ENCODE measurements at regions not wholly inside any gene's neighbourhood (a gene's known extent, or its start where the extent isn't known, plus 50 kb on each side); places are given as distances from the start of the nearest gene placed in this dataset.

- Histone ChIP-seq H3K9me1 (ENCODE audit: control insufficient read depth, insufficient read depth, low read length) (no peaks in the 10 kb centered on the region), H3K27me3 (ENCODE audit: control insufficient read depth in 2 of 2, insufficient read depth in 2 of 2, low read length in 2 of 2) (no peaks in the 10 kb centered on the region), H3K9ac (ENCODE audit: insufficient read depth in 1 of 2, low read depth in 2 of 2, low read length in 2 of 2) (no peak overlapping the region), H3K79me2 (ENCODE audit: control insufficient read depth, insufficient read depth, low read length) (no peaks in the 10 kb centered on the region), H3K36me3 (ENCODE audit: control insufficient read depth, insufficient read depth, low read length) (no peaks in the 10 kb centered on the region), H4K20me1 (replicated peaks; ENCODE audit: control insufficient read depth, insufficient read depth, low read length) (no peaks in the 10 kb centered on the region), H2AFZ (ENCODE audit: low read depth, low read length) (no peak overlapping the region), H3K4me1 (replicated peaks in 1 of 2; ENCODE audit: control insufficient read depth in 2 of 2, insufficient read depth in 2 of 2, low read length in 2 of 2) (no peaks in the 10 kb centered on the region), H3K9me3 (replicated peaks; ENCODE audit: control insufficient read depth, insufficient read depth, low read depth, low read length) (no peaks in the 10 kb centered on the region), H3K4me2 (ENCODE audit: insufficient read depth, low read length) (no peak overlapping the region), H3K27ac (ENCODE audit: extremely low read depth, low read depth, low read length) (no peak overlapping the region), H3K4me3 (no peak overlapping the region)
- FAIRE-seq (no peak), ATAC-seq (no peak), DNase-seq (ENCODE audit: extremely low read depth in 1 of 4, low spot score in 3 of 4) (no peak)
- no TSS peak for BruUV-seq (replicated peaks)
- ChIA-PET POLR2A (no interaction called here), CTCF (ENCODE audit: low intra/inter-chr PET ratio) (no interaction called here)
- 0% methylated on average over 1 of the region's 1 CpG for WGBS (ENCODE audit: insufficient coverage, low coverage, missing lambda C conversion rate)
- TF ChIP-seq JUN (IDR thresholded peaks at IDR 0.05; ENCODE audit: borderline replicate concordance, low read depth, low read length) (no peak), JUN (CRISPR knock-in tag; IDR thresholded peaks at IDR 0.05; ENCODE audit: borderline replicate concordance) (no peak), HIVEP1 (CRISPR knock-in tag; IDR thresholded peaks at IDR 0.05) (no peak), ELF4 (CRISPR knock-in tag; IDR thresholded peaks at IDR 0.05) (no peak), ZNF436 (CRISPR knock-in tag; IDR thresholded peaks at IDR 0.05) (no peak), FOSL1 (tag; conservative IDR thresholded peaks at IDR 0.05) (no peak), NFE2 (IDR thresholded peaks at IDR 0.05; ENCODE audit: low read depth) (no peak), GTF2F1 (IDR thresholded peaks at IDR 0.05; ENCODE audit: low read depth, low read length) (no peak)
- in situ Hi-C loops (cut with MboI), result no loop called here
- intact Hi-C loops (cut with micrococcal nuclease), result no loop called here
Observed at GRCh38 chrX:98405376-98405775, 1521.7 kb downstream of the RPA4 start.

- FAIRE-seq (no peak), DNase-seq (ENCODE audit: extremely low read depth in 1 of 4, low spot score in 3 of 4) (no peak), ATAC-seq (no peak)
- Histone ChIP-seq H3K4me2 (ENCODE audit: insufficient read depth, low read length) (no peak overlapping the region), H2AFZ (ENCODE audit: low read depth, low read length) (no peak overlapping the region), H4K20me1 (replicated peaks; ENCODE audit: control insufficient read depth, insufficient read depth, low read length) (no peaks in the 10 kb centered on the region), H3K9me1 (ENCODE audit: control insufficient read depth, insufficient read depth, low read length) (no peaks in the 10 kb centered on the region), H3K9me3 (replicated peaks; ENCODE audit: control insufficient read depth, insufficient read depth, low read depth, low read length) (no peaks in the 10 kb centered on the region), H3K4me1 (replicated peaks in 1 of 2; ENCODE audit: control insufficient read depth in 2 of 2, insufficient read depth in 2 of 2, low read length in 2 of 2) (no peaks in the 10 kb centered on the region), H3K79me2 (ENCODE audit: control insufficient read depth, insufficient read depth, low read length) (no peaks in the 10 kb centered on the region), H3K9ac (ENCODE audit: insufficient read depth in 1 of 2, low read depth in 2 of 2, low read length in 2 of 2) (no peak overlapping the region), H3K36me3 (ENCODE audit: control insufficient read depth, insufficient read depth, low read length) (no peaks in the 10 kb centered on the region), H3K27ac (ENCODE audit: extremely low read depth, low read depth, low read length) (no peak overlapping the region), H3K27me3 (ENCODE audit: control insufficient read depth in 2 of 2, insufficient read depth in 2 of 2, low read length in 2 of 2) (no peaks in the 10 kb centered on the region), H3K4me3 (no peak overlapping the region)
- CTCF ChIA-PET (ENCODE audit: low intra/inter-chr PET ratio), result no interaction called here
- peak; percentile 19; the same call in 1 of the 2 replicates for TF ChIP-seq ATF3 (IDR thresholded peaks at IDR 0.05)
- no peak for TF ChIP-seq ATF3 (CRISPR knock-in tag; conservative IDR thresholded peaks at IDR 0.05)
- no peak for TF ChIP-seq ZNF253 (CRISPR knock-in tag; conservative IDR thresholded peaks at IDR 0.05)
- TF ChIP-seq SETDB1 (IDR thresholded peaks at IDR 0.05; ENCODE audit: low read length), result no peak
- 0 out of 2 replicates have a peak, but pooled peaks have one; percentile 14 for TF ChIP-seq ATF7 (IDR thresholded peaks at IDR 0.05)
- POLR2A ChIA-PET, result no interaction called here
- 0% methylated on average over 3 of the region's 4 CpGs for WGBS (ENCODE audit: insufficient coverage, low coverage, missing lambda C conversion rate)
- in situ Hi-C loops (cut with MboI), result no loop called here
- intact Hi-C loops (cut with micrococcal nuclease), result no loop called here
- BruUV-seq (replicated peaks), result no TSS peak
Observed at GRCh38 chrX:98407584-98407983, 1523.9 kb downstream of the RPA4 start.
